T-helper 1 cell treated with Interleukin-12 subunit alpha and Interleukin-12 subunit beta and Interleukin-4 antibody, amounts not matched to agents 30 ng/mL and 1 ng/mL, for 36 hours (primary cell): ENCODE measurements at regions not wholly inside any gene's neighbourhood (a gene's known extent, or its start where the extent isn't known, plus 50 kb on each side); places are given as distances from the start of the nearest gene placed in this dataset.
"Not testable (repeated sequence)": the region's sequence is repeated elsewhere in the genome, so short reads cannot be mapped to it uniquely, and the experiment has no call there.

Experiments used
- intact Hi-C: fragments of 100-400 bp; cut with micrococcal nuclease; formaldehyde crosslinking; loops from one replicate; pipeline ENCODE4 v1.15.1; 2024

GRCh38 chr10:78231327-78231726, 197.7 kb downstream of the RPS24 start:
- intact Hi-C loops = no loop called here

- intact Hi-C loops = no loop called here
Observed at GRCh38 chr10:78231939-78232338, 198.3 kb downstream of the RPS24 start.

DNA sequence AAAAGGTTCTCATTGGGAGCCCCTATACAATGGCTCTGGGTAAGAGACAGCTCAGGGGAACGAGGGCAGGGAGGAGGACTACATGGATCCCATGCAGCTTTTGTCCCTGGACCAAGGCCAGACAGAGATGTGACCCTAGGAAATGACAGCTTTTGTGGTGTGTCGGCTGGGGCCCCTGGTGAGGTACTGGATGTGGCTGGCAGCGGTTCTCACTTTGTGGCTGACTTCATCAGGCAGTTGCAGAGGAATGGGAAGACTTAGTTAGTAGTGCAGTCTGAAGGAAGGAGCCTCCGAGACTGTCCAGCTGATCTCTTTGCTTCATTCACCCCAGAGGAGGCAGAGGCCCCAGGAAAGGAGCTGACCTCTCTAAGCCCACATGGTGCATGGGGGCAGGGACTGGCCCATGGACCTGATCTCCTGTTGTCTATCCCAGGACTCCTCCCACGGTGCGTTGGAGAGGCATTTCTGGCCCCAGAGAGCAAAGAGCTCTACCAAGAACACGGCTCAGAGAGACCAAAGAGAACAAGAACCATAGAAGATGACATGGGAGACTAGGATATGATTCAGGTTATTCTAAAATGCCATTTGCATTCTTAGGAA, 202.9 kb downstream of the RPS24 start:
- intact Hi-C loops = no loop called here

DNA sequence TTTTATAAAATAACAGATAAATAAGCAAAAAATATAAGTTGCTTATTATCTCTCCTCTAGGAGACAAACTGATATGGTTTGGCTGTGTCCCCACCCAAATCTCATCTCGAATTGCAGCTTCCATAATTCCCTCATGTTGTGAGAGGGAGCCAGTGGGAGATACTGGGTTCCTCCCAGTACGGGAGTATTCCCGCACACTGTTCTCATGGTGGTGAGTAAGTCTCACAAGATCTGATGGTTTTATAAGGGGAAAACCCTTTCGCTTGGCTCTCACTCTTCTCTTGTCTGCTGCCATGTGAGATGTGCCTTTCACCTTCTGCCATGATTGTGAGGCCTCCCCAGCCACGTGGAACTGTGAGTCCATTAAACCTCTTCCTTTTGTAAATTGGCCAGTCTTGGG, 204.3 kb downstream of the RPS24 start:
- intact Hi-C loops = not testable (repeated sequence)

GRCh38 chr10:78247266-78247665, 213.6 kb downstream of the RPS24 start:
- intact Hi-C loops = no loop called here

- intact Hi-C loops = no loop called here
Observed at GRCh38 chr10:78247821-78248220, 214.2 kb downstream of the RPS24 start.

GRCh38 chr10:78248651-78249464, 215.2 kb downstream of the RPS24 start:
- intact Hi-C loops = no loop called here

DNA sequence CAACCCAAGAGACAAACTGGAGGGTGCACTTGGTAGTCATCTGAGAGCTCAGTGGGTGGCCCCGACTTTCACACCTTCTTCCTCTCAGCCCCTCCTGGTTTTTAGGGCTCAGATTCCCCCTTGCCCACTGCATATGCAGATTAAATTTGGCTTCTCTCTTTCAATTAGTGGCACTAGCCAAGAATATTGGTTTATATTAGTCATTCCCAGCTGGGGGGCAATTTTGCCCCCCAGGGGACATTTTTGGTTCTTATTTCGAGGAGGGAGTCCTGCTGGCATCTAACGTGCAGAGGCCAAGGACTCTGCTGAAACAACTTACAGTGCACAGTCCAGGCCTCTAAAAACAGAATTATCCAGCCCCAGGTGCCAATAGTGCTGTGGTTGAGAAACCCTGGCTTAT, 216.0 kb downstream of the RPS24 start:
- intact Hi-C loops = no loop called here

- intact Hi-C loops = no loop called here
Observed at GRCh38 chr10:78250313-78251015, 216.8 kb downstream of the RPS24 start.

DNA sequence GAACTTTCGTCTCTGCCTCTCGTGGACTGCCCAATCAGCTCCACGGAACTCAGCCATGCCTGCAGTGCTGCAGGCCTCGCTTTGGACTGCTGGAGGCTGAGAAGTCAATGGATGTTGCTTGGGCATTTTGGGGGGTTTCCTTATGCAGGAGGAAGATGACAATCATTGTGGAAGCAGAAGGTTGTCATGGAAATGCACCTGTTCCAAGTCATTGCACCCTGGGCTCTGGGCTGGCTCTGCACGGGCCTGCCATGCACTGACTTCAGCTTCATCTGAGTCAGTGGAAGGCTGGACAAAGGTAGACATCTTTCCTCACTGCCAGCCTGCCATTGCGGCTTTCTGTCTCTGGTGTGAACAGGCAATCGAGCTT, 217.3 kb downstream of the RPS24 start:
- intact Hi-C loops = no loop called here

DNA sequence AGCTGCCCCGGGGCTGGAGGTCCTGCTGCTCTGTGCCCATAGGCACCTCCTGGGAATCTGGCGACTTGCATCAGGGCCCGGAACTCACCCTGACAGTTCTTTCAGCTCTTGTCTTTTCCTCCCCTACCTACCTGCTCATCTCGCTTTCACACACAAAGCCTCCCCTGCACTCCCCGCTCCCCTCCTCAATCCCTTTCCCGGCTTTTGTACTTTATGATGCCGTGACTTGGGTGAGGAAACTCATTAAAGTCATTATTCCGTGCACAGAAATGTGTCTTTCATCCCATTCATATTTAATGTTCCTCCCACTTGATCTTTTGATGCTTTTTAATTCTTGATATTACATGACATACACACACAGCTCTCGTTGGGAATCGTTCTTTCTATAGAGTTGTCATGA, 218.6 kb downstream of the RPS24 start:
- intact Hi-C loops = no loop called here

DNA sequence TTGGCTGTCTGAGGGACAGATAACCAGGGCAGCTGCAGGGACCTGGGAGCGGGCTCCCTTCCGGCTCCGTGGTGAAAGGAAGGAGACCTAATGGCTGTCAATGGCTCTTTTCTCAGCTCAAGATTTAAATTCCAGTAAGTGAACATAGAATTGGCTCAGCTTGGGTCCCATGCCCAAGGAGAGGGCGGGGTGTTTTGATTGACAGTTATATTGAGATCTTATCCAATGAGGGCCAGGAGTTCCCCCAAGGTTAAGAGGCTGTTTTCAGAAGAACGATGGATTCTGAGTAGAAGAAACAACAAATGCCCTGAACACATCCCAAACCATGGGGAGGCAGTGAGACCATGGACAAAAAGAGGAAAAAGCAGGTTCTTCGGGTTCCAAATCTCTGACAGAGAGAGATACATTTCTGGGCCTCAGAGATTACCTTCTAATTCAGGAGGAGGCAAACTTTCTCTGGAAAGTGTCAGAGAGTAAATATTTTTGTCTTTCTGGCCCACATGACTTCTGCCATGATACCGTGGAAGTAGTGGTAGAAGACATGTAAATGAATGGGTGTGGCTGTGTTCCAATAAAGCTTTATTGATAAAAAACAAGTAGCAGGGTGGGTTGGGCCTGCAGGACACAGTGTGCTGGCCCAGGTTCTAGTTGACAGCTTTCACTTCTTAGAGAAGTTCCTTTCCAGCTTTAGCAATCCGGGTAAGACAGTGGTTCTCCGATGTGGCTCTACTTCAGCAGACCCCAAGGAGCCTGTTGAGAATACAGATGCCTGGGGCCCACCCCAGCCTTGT, 219.6 kb downstream of the RPS24 start:
- intact Hi-C loops = no loop called here

DNA sequence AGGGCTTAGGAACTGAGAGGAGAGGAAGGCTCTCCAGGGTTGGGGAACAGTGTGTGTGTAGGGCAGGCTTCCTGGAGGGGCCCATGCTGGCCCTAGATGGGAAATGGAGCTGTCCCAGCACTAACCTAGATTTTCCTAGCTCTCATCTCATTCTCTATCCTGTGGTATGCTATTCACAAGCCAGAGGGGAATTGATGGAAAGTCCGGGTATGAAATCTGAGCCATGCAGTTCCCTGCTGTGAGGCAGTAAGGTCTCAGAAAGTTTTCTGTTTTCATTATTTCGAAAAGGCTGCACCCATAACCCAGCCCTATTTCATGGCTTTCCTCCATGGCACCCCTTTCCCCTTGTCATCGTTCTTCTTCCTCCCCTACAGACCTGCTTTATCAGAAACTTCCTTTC, 220.3 kb downstream of the RPS24 start:
- intact Hi-C loops = no loop called here

GRCh38 chr10:78255214-78255613, 221.6 kb downstream of the RPS24 start:
- intact Hi-C loops = no loop called here

DNA sequence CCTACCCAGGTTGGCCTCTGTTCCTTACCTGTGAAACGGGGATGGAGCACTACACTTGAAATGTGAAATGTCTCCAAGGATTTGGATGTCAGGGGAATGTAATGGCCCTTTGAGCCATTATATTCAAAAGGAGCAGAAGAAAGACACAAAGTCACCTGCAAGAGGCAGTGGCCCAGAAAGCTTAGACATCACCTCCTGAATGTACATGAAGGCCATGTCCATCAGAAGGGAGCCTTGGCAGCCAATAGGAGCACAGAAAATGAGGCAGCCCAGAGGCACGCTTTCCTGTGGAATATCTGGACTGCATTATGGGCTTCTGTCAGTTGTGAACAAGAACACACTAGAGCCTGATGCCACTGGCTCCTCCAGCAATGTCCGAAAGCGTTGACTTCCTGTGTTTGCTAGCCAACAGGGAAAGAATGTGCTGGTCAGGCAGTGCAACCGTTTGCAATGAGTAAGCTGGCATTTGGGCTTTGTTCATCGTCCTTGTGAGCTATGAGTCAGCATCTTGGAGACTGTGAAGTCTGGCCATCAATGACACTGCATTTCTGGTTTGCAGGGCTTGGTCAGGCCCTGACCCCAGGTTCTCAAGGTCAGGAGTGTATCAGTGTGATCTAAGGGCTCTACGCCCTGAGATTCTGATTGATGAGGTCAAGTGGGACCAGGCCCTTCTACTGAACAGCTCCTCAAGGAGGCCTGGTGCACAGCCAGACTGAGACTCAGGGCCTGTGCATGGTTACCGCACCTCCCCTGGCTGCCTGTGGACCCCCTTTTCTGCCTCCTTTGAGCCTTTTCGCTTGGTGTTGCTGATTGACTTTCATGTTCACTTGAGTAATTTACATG, 222.4 kb downstream of the RPS24 start:
- intact Hi-C loops = no loop called here

- intact Hi-C loops = no loop called here
Observed at GRCh38 chr10:78258323-78259030, 224.8 kb downstream of the RPS24 start.

GRCh38 chr10:78259391-78259790, 225.7 kb downstream of the RPS24 start:
- intact Hi-C loops = no loop called here

- intact Hi-C loops = no loop called here
Observed at GRCh38 chr10:78260141-78260540, 226.5 kb downstream of the RPS24 start.

GRCh38 chr10:78260680-78261079, 227.0 kb downstream of the RPS24 start:
- intact Hi-C loops = no loop called here

DNA sequence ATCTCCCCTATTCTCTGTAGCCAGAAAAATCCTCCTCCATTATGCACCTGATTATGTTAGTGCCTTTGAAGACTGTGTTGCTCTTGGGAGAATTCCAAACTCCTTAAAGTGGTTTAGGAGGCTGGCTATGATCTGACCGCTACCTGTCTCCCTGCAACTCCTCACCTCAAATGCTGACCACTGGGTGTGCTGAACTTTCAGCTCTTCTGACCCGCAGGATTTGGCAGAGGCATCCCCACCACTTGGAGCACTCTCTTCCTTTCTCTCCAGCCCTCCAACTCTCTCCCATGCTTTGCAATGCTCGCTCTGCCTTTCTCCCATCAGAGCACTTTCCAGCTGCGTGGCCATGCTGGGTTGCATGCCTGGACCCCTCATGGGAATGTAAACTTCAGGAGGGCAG, 227.6 kb downstream of the RPS24 start:
- intact Hi-C loops = no loop called here
